DND-41 (cell line): ENCODE measurements at regions not wholly inside any gene's neighbourhood (a gene's known extent, or its start where the extent isn't known, plus 50 kb on each side); places are given as distances from the start of the nearest gene placed in this dataset.

ENCODE experiments used
- ATAC-seq: fragments of 200-7000 bp; cut with Tn5 transposase; 3 replicates; pipeline ENCODE4 v1.9.1; 2021; ENCODE audit warnings: low read depth; ENCODE audit not compliant: insufficient read depth
- DNase-seq: peaks from one replicate; pipeline ENCODE4 v3.0.0-alpha.2; 2020
- H2AFZ ChIP-seq: 2 replicates; pipeline ENCODE4 v1.6.0; 2012; ENCODE audit warnings: low read depth, low read length
- H3K27ac ChIP-seq: 2 replicates; pipeline ENCODE4 v1.5.1; 2012; ENCODE audit warnings: low read length, inconsistent platforms
- H3K27me3 ChIP-seq: fragments of 200-600 bp; sonication (generic); 2 replicates; pipeline ENCODE4 v1.6.0; 2012; ENCODE audit warnings: low read length, mild to moderate bottlenecking, inconsistent platforms; ENCODE audit not compliant: insufficient read depth, poor library complexity
- H3K36me3 ChIP-seq: 2 replicates; pipeline ENCODE4 v1.5.1; 2012; ENCODE audit warnings: low read length, inconsistent platforms; ENCODE audit not compliant: insufficient read depth
- H3K4me1 ChIP-seq: 2 replicates; pipeline ENCODE4 v1.5.1; 2012; ENCODE audit warnings: mild to moderate bottlenecking, low read length; ENCODE audit not compliant: insufficient read depth
- H3K4me2 ChIP-seq: 2 replicates; pipeline ENCODE4 v1.6.0; 2012; ENCODE audit warnings: mild to moderate bottlenecking, moderate library complexity, low read length, inconsistent platforms; ENCODE audit not compliant: insufficient read depth
- H3K4me3 ChIP-seq, 2 experiments: fragments of 200-600 bp in 1 of 2; shearing (Covaris generic) in 1 of 2; 2 replicates each; pipeline ENCODE4 v1.5.1; 2012 to 2016; ENCODE audit warnings: inconsistent platforms in 2 of 2, low read length in 2 of 2, mild to moderate bottlenecking in 2 of 2, low read depth in 1 of 2, moderate library complexity in 1 of 2
- H3K79me2 ChIP-seq: 2 replicates; pipeline ENCODE4 v1.6.0; 2012; ENCODE audit warnings: low read length, inconsistent platforms; ENCODE audit not compliant: insufficient read depth
- H3K9ac ChIP-seq: 2 replicates; pipeline ENCODE4 v1.6.0; 2012; ENCODE audit warnings: low read depth, mild to moderate bottlenecking, inconsistent platforms, low read length, moderate library complexity
- H3K9me3 ChIP-seq: 2 replicates; pipeline ENCODE4 v1.5.1; 2012; ENCODE audit warnings: low read length, moderate library complexity, mild to moderate bottlenecking, inconsistent platforms; ENCODE audit not compliant: insufficient read depth, severe bottlenecking
- H4K20me1 ChIP-seq: 2 replicates; pipeline ENCODE4 v1.6.0; 2012; ENCODE audit warnings: low read length; ENCODE audit not compliant: insufficient read depth
- CTCF ChIP-seq: IDR thresholded peaks from 2 replicates; pipeline ENCODE4 v1.5.1; 2012; ENCODE audit warnings: borderline replicate concordance, low read length, moderate library complexity, mild to moderate bottlenecking; ENCODE audit not compliant: poor library complexity, severe bottlenecking; ENCODE audit errors: extremely low read depth
- EZH2 ChIP-seq: IDR thresholded peaks from 3 replicates; pipeline ENCODE4 v1.6.1; 2012; ENCODE audit warnings: borderline replicate concordance, low read depth, mild to moderate bottlenecking, moderate library complexity, low read length, inconsistent platforms; ENCODE audit not compliant: severe bottlenecking

GRCh38 chr7:55622241-55622640 lies 49.9 kb upstream of the VOPP1 start:
- peaks cover 19% of the 10 kb centered on the region for H3K9me3 ChIP-seq
- no peaks in the 10 kb centered on the region for H3K79me2 ChIP-seq
- no peaks in the 10 kb centered on the region for H3K4me1 ChIP-seq
- no peak overlapping the region for H3K4me2 ChIP-seq
- no peaks in the 10 kb centered on the region for H4K20me1 ChIP-seq
- H3K9ac ChIP-seq: no peak overlapping the region
- DNase-seq (no peak), ATAC-seq (no peak)
- no peak overlapping the region for H2AFZ ChIP-seq
- H3K27ac ChIP-seq: no peak overlapping the region
- no peak overlapping the region for H3K4me3 ChIP-seq
- no peaks in the 10 kb centered on the region for H3K27me3 ChIP-seq
- H3K36me3 ChIP-seq: no peaks in the 10 kb centered on the region
- TF ChIP-seq EZH2: no peak
- no peak for TF ChIP-seq CTCF
